ENCODE measurements at regions not wholly inside any gene's neighbourhood (a gene's known extent, or its start where the extent isn't known, plus 50 kb on each side); places are given as distances from the start of the nearest gene placed in this dataset.
"Not testable (repeated sequence)": the region's sequence is repeated elsewhere in the genome, so short reads cannot be mapped to it uniquely, and the experiment has no call there.

GRCh38 chr4:38411981-38412536, 251.9 kb upstream of the KLF3 start:
- Histone ChIP-seq H3K4me1 (no peaks in the 10 kb centered on the region), H3K9me3 (no peaks in the 10 kb centered on the region), H3K4me3 (no peak overlapping the region), H3K36me3 (no peaks in the 10 kb centered on the region), H3K27ac (no peak overlapping the region), H3K27me3 (ENCODE audit: low read depth) (no peaks in the 10 kb centered on the region)
- intact Hi-C loops (cut with DNase I) = no loop called here
- DNase-seq (no peak), ATAC-seq (no peak)
- TF ChIP-seq CTCF (IDR thresholded peaks at IDR 0.05) = no peak

GRCh38 chr4:38413524-38414341, 250.3 kb upstream of the KLF3 start:
- intact Hi-C loops (cut with DNase I) = no loop called here
- Histone ChIP-seq H3K9me3 (no peaks in the 10 kb centered on the region), H3K36me3 (no peaks in the 10 kb centered on the region), H3K4me3 (no peak overlapping the region), H3K27ac (no peak overlapping the region), H3K27me3 (ENCODE audit: low read depth) (no peaks in the 10 kb centered on the region), H3K4me1 (no peaks in the 10 kb centered on the region)
- ATAC-seq (no peak), DNase-seq (no peak)
- TF ChIP-seq CTCF (IDR thresholded peaks at IDR 0.05) = no peak

GRCh38 chr4:38414410-38414809, 249.6 kb upstream of the KLF3 start:
- TF ChIP-seq CTCF (IDR thresholded peaks at IDR 0.05) = no peak
- H3K4me1 ChIP-seq = no peaks in the 10 kb centered on the region
- intact Hi-C loops (cut with DNase I) = no loop called here
- DNase-seq (no peak), ATAC-seq (no peak)
- H3K36me3 ChIP-seq = no peaks in the 10 kb centered on the region
- no peak overlapping the region for H3K27ac ChIP-seq
- no peaks in the 10 kb centered on the region for H3K9me3 ChIP-seq
- no peaks in the 10 kb centered on the region for H3K27me3 ChIP-seq (ENCODE audit: low read depth)
- no peak overlapping the region for H3K4me3 ChIP-seq

- Histone ChIP-seq H3K4me1 (no peaks in the 10 kb centered on the region), H3K4me3 (no peak overlapping the region), H3K27me3 (ENCODE audit: low read depth) (no peaks in the 10 kb centered on the region), H3K9me3 (no peaks in the 10 kb centered on the region), H3K36me3 (no peaks in the 10 kb centered on the region), H3K27ac (no peak overlapping the region)
- no peak for TF ChIP-seq CTCF (IDR thresholded peaks at IDR 0.05)
- DNase-seq (no peak), ATAC-seq (no peak)
- intact Hi-C loops (cut with DNase I) = no loop called here
Observed at GRCh38 chr4:38415682-38416081, 248.3 kb upstream of the KLF3 start.

- DNase-seq (no peak), ATAC-seq (no peak)
- Histone ChIP-seq H3K27ac (no peak overlapping the region), H3K9me3 (no peaks in the 10 kb centered on the region), H3K4me1 (no peaks in the 10 kb centered on the region), H3K27me3 (ENCODE audit: low read depth) (no peaks in the 10 kb centered on the region), H3K4me3 (no peak overlapping the region), H3K36me3 (no peaks in the 10 kb centered on the region)
- TF ChIP-seq CTCF (IDR thresholded peaks at IDR 0.05) = no peak
- intact Hi-C loops (cut with DNase I) = no loop called here
Observed at GRCh38 chr4:38416450-38417014, 247.5 kb upstream of the KLF3 start.

- DNase-seq; H3K4me3 ChIP-seq; H3K27me3 ChIP-seq (ENCODE audit: low read depth); H3K4me1 ChIP-seq; H3K27ac ChIP-seq; H3K9me3 ChIP-seq; intact Hi-C loops (cut with DNase I); ATAC-seq; H3K36me3 ChIP-seq: not testable (repeated sequence)
Observed at GRCh38 chr4:38420254-38420653, 243.7 kb upstream of the KLF3 start.

Measured in lower lobe of right lung (tissue), 2 donors.